Upper lobe of left lung (tissue), 4 donors: ENCODE measurements at regions not wholly inside any gene's neighbourhood (a gene's known extent, or its start where the extent isn't known, plus 50 kb on each side); places are given as distances from the start of the nearest gene placed in this dataset.

Source experiments
- POLR2A ChIP-seq, 4 donors: fragments of 450-650 bp; IDR thresholded peaks; one replicate each; pipeline ENCODE4 v1.5.1; 2016 to 2017; ENCODE audit warnings: antibody characterized with exemption in 4 of 4, mild to moderate bottlenecking in 2 of 4
- TF ChIP-seq, protein P1 (sequence below), 6 experiments: fragments of 450-650 bp in 4 of 6; fragments of 200-600 bp in 2 of 6; sonication (generic) in 2 of 6; IDR thresholded peaks; one replicate each; pipeline ENCODE4 v1.5.1; 2016 to 2019; ENCODE audit warnings: antibody characterized with exemption in 6 of 6

DNA sequence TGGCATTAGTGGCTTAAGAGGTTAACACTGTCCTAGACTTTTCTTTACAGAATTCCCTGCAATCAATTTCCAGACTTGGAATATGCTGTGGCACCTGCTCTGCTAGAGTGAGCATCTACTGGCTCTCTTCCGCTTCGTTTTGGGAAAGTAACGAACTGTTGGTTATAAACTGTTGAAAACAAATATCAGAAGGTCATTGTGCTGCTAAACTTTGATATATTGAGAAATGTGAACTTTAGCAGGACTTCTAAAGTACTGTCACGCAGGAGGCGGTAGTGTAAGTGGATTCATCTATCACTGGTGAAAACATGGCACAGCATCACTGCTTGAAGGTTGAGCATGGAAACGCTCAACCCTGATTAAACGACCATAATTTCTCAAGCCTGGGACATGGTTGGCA lies 348.9 kb downstream of the FLRT2 start:
- TF ChIP-seq, protein P1, sequence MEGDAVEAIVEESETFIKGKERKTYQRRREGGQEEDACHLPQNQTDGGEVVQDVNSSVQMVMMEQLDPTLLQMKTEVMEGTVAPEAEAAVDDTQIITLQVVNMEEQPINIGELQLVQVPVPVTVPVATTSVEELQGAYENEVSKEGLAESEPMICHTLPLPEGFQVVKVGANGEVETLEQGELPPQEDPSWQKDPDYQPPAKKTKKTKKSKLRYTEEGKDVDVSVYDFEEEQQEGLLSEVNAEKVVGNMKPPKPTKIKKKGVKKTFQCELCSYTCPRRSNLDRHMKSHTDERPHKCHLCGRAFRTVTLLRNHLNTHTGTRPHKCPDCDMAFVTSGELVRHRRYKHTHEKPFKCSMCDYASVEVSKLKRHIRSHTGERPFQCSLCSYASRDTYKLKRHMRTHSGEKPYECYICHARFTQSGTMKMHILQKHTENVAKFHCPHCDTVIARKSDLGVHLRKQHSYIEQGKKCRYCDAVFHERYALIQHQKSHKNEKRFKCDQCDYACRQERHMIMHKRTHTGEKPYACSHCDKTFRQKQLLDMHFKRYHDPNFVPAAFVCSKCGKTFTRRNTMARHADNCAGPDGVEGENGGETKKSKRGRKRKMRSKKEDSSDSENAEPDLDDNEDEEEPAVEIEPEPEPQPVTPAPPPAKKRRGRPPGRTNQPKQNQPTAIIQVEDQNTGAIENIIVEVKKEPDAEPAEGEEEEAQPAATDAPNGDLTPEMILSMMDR (IDR thresholded peaks at IDR 0.05) = no peak
- TF ChIP-seq POLR2A (IDR thresholded peaks at IDR 0.05) = no peak
